ENCODE measurements at regions not wholly inside any gene's neighbourhood (a gene's known extent, or its start where the extent isn't known, plus 50 kb on each side); places are given as distances from the start of the nearest gene placed in this dataset.

- Histone ChIP-seq H3K79me1 (ENCODE audit: low read length) (no peaks in the 10 kb centered on the region), H3K14ac (ENCODE audit: low read length) (no peak overlapping the region), H4K8ac (ENCODE audit: low read depth, low read length) (no peak overlapping the region), H3K18ac (ENCODE audit: low read length) (no peak overlapping the region), H3K4me1 (ENCODE audit: control insufficient read depth in 1 of 2, insufficient read depth in 2 of 2, low read length in 2 of 2) (peaks cover 3 to 4% of the 10 kb centered on the region in 2 experiments), H3K4me2 (ENCODE audit: low read length) (no peak overlapping the region), H3K27me3 (ENCODE audit: insufficient read depth, low read length) (no peaks in the 10 kb centered on the region), H2AFZ (ENCODE audit: insufficient read depth, low read length, poor library complexity) (no peak overlapping the region), H3K9ac (ENCODE audit: low read length) (no peak overlapping the region), H2BK120ac (ENCODE audit: insufficient read depth, low read length, poor library complexity) (no peak overlapping the region), H3K4me3 (ENCODE audit: low read depth, low read length) (no peak overlapping the region), H3K23ac (ENCODE audit: low read length) (no peak overlapping the region), H3K36me3 (ENCODE audit: control insufficient read depth in 1 of 2, insufficient read depth in 2 of 2, low read length in 2 of 2) (no peaks in the 10 kb centered on the region), H3K4ac (ENCODE audit: low read depth, low read length) (no peak overlapping the region), H2BK5ac (ENCODE audit: low read depth, low read length, poor library complexity) (no peak overlapping the region), H4K91ac (ENCODE audit: low read depth, low read length) (no peak overlapping the region), H3K79me2 (ENCODE audit: control insufficient read depth, insufficient read depth, low read length, poor library complexity) (no peaks in the 10 kb centered on the region), H3K27ac (ENCODE audit: low read depth, low read length) (no peak overlapping the region), H3K9me3 (ENCODE audit: insufficient read depth, low read depth, low read length) (no peaks in the 10 kb centered on the region), H4K12ac (ENCODE audit: low read depth, low read length) (no peak overlapping the region), H2AK5ac (ENCODE audit: low read length) (no peak overlapping the region), H2BK12ac (ENCODE audit: low read length) (no peak overlapping the region)
- WGBS (ENCODE audit: extremely low coverage, insufficient coverage, insufficient read length): no CpG with 5 or more reads among the region's 6 CpGs
- no peak for DNase-seq
Observed at GRCh38 chr6:4664911-4665310, 111.3 kb upstream of the CDYL start.

GRCh38 chr6:4664117-4664626, 112.0 kb upstream of the CDYL start:
- Histone ChIP-seq H3K14ac (ENCODE audit: low read length) (no peak overlapping the region), H3K4me1 (ENCODE audit: control insufficient read depth in 1 of 2, insufficient read depth in 2 of 2, low read length in 2 of 2) (peaks cover 3 to 4% of the 10 kb centered on the region in 2 experiments), H4K91ac (ENCODE audit: low read depth, low read length) (no peak overlapping the region), H3K4ac (ENCODE audit: low read depth, low read length) (no peak overlapping the region), H3K9me3 (ENCODE audit: insufficient read depth, low read depth, low read length) (no peaks in the 10 kb centered on the region), H2BK5ac (ENCODE audit: low read depth, low read length, poor library complexity) (no peak overlapping the region), H2AK5ac (ENCODE audit: low read length) (no peak overlapping the region), H3K27ac (ENCODE audit: low read depth, low read length) (no peak overlapping the region), H2BK120ac (ENCODE audit: insufficient read depth, low read length, poor library complexity) (no peak overlapping the region), H4K8ac (ENCODE audit: low read depth, low read length) (no peak overlapping the region), H3K79me1 (ENCODE audit: low read length) (no peaks in the 10 kb centered on the region), H3K27me3 (ENCODE audit: insufficient read depth, low read length) (no peaks in the 10 kb centered on the region), H2AFZ (ENCODE audit: insufficient read depth, low read length, poor library complexity) (no peak overlapping the region), H2BK12ac (ENCODE audit: low read length) (no peak overlapping the region), H3K9ac (ENCODE audit: low read length) (no peak overlapping the region), H3K36me3 (ENCODE audit: control insufficient read depth in 1 of 2, insufficient read depth in 2 of 2, low read length in 2 of 2) (no peaks in the 10 kb centered on the region), H4K12ac (ENCODE audit: low read depth, low read length) (no peak overlapping the region), H3K4me3 (ENCODE audit: low read depth, low read length) (no peak overlapping the region), H3K4me2 (ENCODE audit: low read length) (no peak overlapping the region), H3K79me2 (ENCODE audit: control insufficient read depth, insufficient read depth, low read length, poor library complexity) (no peaks in the 10 kb centered on the region), H3K18ac (ENCODE audit: low read length) (no peak overlapping the region), H3K23ac (ENCODE audit: low read length) (no peak overlapping the region)
- WGBS (ENCODE audit: extremely low coverage, insufficient coverage, insufficient read length): no CpG with 5 or more reads among the region's 7 CpGs
- peak in 1 of 2 donors; percentile 52 for DNase-seq

- H3K9ac ChIP-seq (ENCODE audit: low read length): no peak overlapping the region
- no peak overlapping the region for H3K23ac ChIP-seq (ENCODE audit: low read length)
- H3K4me2 ChIP-seq (ENCODE audit: low read length): no peak overlapping the region
- no peaks in the 10 kb centered on the region for H3K27me3 ChIP-seq (ENCODE audit: insufficient read depth, low read length)
- H3K4me3 ChIP-seq (ENCODE audit: low read depth, low read length): no peak overlapping the region
- H3K14ac ChIP-seq (ENCODE audit: low read length): no peak overlapping the region
- no peak overlapping the region for H2AFZ ChIP-seq (ENCODE audit: insufficient read depth, low read length, poor library complexity)
- no peak overlapping the region for H4K12ac ChIP-seq (ENCODE audit: low read depth, low read length)
- H2AK5ac ChIP-seq (ENCODE audit: low read length): no peak overlapping the region
- H2BK120ac ChIP-seq (ENCODE audit: insufficient read depth, low read length, poor library complexity): no peak overlapping the region
- H3K27ac ChIP-seq (ENCODE audit: low read depth, low read length): no peak overlapping the region
- H2BK12ac ChIP-seq (ENCODE audit: low read length): no peak overlapping the region
- peaks cover 3 to 4% of the 10 kb centered on the region in 2 experiments for H3K4me1 ChIP-seq (ENCODE audit: control insufficient read depth in 1 of 2, insufficient read depth in 2 of 2, low read length in 2 of 2)
- no peaks in the 10 kb centered on the region for H3K9me3 ChIP-seq (ENCODE audit: insufficient read depth, low read depth, low read length)
- H4K8ac ChIP-seq (ENCODE audit: low read depth, low read length): no peak overlapping the region
- no peak overlapping the region for H3K4ac ChIP-seq (ENCODE audit: low read depth, low read length)
- no peaks in the 10 kb centered on the region for H3K79me1 ChIP-seq (ENCODE audit: low read length)
- no peaks in the 10 kb centered on the region for H3K79me2 ChIP-seq (ENCODE audit: control insufficient read depth, insufficient read depth, low read length, poor library complexity)
- no peak for DNase-seq
- H3K36me3 ChIP-seq (ENCODE audit: control insufficient read depth in 1 of 2, insufficient read depth in 2 of 2, low read length in 2 of 2): no peaks in the 10 kb centered on the region
- H4K91ac ChIP-seq (ENCODE audit: low read depth, low read length): no peak overlapping the region
- no CpG with 5 or more reads among the region's 7 CpGs for WGBS (ENCODE audit: extremely low coverage, insufficient coverage, insufficient read length)
- no peak overlapping the region for H3K18ac ChIP-seq (ENCODE audit: low read length)
- no peak overlapping the region for H2BK5ac ChIP-seq (ENCODE audit: low read depth, low read length, poor library complexity)
Observed at GRCh38 chr6:4662886-4663285, 113.3 kb upstream of the CDYL start.

GRCh38 chr6:4661391-4661790, 114.8 kb upstream of the CDYL start:
- Histone ChIP-seq H3K27ac (ENCODE audit: low read depth, low read length) (no peak overlapping the region), H3K4ac (ENCODE audit: low read depth, low read length) (no peak overlapping the region), H3K18ac (ENCODE audit: low read length) (no peak overlapping the region), H3K4me1 (ENCODE audit: control insufficient read depth in 1 of 2, insufficient read depth in 2 of 2, low read length in 2 of 2) (peaks cover 3 to 4% of the 10 kb centered on the region in 2 experiments), H2AFZ (ENCODE audit: insufficient read depth, low read length, poor library complexity) (no peak overlapping the region), H3K23ac (ENCODE audit: low read length) (no peak overlapping the region), H3K9me3 (ENCODE audit: insufficient read depth, low read depth, low read length) (no peaks in the 10 kb centered on the region), H3K36me3 (ENCODE audit: control insufficient read depth in 1 of 2, insufficient read depth in 2 of 2, low read length in 2 of 2) (no peaks in the 10 kb centered on the region), H3K79me2 (ENCODE audit: control insufficient read depth, insufficient read depth, low read length, poor library complexity) (no peaks in the 10 kb centered on the region), H3K14ac (ENCODE audit: low read length) (no peak overlapping the region), H4K12ac (ENCODE audit: low read depth, low read length) (no peak overlapping the region), H3K9ac (ENCODE audit: low read length) (no peak overlapping the region), H4K8ac (ENCODE audit: low read depth, low read length) (no peak overlapping the region), H3K4me3 (ENCODE audit: low read depth, low read length) (no peak overlapping the region), H4K91ac (ENCODE audit: low read depth, low read length) (no peak overlapping the region), H2BK5ac (ENCODE audit: low read depth, low read length, poor library complexity) (no peak overlapping the region), H2BK12ac (ENCODE audit: low read length) (no peak overlapping the region), H2BK120ac (ENCODE audit: insufficient read depth, low read length, poor library complexity) (no peak overlapping the region), H3K79me1 (ENCODE audit: low read length) (no peaks in the 10 kb centered on the region), H2AK5ac (ENCODE audit: low read length) (no peak overlapping the region), H3K27me3 (ENCODE audit: insufficient read depth, low read length) (no peaks in the 10 kb centered on the region), H3K4me2 (ENCODE audit: low read length) (no peak overlapping the region)
- no CpG with 5 or more reads among the region's 8 CpGs for WGBS (ENCODE audit: extremely low coverage, insufficient coverage, insufficient read length)
- no peak for DNase-seq
